ENCODE measurements at regions not wholly inside any gene's neighbourhood (a gene's known extent, or its start where the extent isn't known, plus 50 kb on each side); places are given as distances from the start of the nearest gene placed in this dataset.

DNA sequence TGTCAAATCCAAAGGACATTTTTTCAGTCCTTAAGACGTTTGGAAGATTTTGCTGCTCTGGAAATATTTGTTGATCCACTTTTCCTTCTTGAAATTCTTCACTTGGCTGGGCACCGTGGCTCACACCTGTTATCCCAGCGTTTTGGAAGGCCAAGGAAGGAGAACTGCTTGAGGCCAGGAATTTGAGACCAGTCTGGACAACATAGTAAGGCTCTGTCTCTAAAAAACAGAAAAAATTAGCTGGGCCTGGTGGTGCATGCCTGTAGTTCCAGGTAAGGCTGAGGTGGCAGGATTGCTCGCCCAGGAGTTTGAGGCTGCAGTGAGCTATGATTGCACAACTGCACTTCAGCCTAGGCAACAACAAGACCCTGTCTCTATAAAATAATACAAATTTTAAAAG is 173.9 kb upstream of the MITF start:
- Mint-ChIP-seq H3K9me3 (peaks cover 5% of the 10 kb centered on the region), H3K27ac (no peak overlapping the region), H3K36me3 (no peaks in the 10 kb centered on the region), H3K4me3 (no peak overlapping the region), H3K4me1 (no peaks in the 10 kb centered on the region)
- DNase-seq (ENCODE audit: low spot score in 2 of 2) (no peak), ATAC-seq (no peak)

DNA sequence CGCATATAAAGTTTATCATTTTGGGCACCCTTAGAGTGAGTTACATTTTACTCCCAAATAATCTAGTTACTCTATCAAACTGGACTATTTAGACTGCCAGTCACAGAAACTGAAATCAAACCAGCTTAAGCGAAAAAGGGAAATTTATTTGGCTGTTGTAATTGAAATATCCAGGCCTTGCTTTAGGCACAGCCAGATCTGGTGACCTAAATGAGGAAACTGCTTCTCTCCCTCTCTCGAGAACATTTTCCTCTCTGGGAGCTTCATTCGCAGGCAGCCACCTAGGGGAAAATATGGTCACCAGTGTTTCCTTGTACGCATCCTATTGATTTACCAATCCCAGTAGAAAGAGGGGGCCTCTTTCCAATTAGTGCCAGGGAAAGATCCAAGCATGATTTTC is 175.3 kb upstream of the MITF start:
- H3K4me1 Mint-ChIP-seq = no peaks in the 10 kb centered on the region
- no peak for ATAC-seq

DNA sequence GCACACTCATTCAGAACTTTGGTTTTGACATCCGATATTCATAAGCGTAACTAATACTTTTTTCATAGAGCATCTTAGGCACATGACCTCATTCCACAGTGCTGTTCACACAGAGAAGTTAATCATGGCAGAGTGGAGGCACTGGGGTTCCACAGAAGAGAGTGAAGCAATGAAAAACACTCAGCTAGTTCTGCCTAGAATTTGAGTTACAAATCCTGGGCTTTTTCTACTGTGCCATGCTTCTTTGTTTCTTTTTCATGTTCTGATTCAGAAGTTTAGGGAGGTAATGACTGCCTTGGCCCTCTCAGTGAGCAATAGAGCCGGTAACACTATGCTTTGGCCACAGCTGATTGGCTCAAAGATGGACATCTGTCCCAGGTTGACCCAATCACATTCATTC is 176.1 kb upstream of the MITF start:
- Mint-ChIP-seq H3K9me3 (peaks cover 5% of the 10 kb centered on the region), H3K4me3 (no peak overlapping the region)
- no peak for ATAC-seq

More for the DNA sequence above, 175.3 kb upstream of the MITF start:
- Mint-ChIP-seq H3K27ac (no peak overlapping the region), H3K4me3 (no peak overlapping the region), H3K36me3 (no peaks in the 10 kb centered on the region), H3K9me3 (peaks cover 5% of the 10 kb centered on the region)
- DNase-seq (ENCODE audit: low spot score in 2 of 2) = no peak

DNA sequence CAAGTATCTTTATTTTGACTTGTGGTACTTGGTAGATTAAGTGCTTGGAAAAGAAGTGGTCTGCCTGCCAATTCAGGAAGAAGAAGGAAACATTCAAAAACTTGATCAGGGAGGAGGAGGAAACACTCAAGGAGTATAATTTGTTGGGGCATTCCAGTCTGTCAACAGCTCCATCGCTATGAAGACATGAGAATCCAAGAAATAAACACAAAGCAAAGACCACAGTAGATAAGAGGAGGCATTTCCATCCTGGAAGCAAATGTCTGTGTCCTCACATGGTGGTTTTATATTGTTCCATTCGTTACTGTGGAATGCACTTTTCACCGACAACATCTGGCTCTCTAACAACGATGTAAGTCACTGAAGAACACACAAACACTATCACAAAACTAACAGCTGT is 176.1 kb upstream of the FRMD4B start:
- no peaks in the 10 kb centered on the region for H3K4me1 Mint-ChIP-seq
- H3K4me3 Mint-ChIP-seq = no peak overlapping the region
- no peak for ATAC-seq

More for the DNA sequence above, 176.1 kb upstream of the MITF start:
- no peak for DNase-seq (ENCODE audit: low spot score in 2 of 2)
- Mint-ChIP-seq H3K36me3 (no peaks in the 10 kb centered on the region), H3K27ac (no peak overlapping the region), H3K4me1 (no peaks in the 10 kb centered on the region)

DNA sequence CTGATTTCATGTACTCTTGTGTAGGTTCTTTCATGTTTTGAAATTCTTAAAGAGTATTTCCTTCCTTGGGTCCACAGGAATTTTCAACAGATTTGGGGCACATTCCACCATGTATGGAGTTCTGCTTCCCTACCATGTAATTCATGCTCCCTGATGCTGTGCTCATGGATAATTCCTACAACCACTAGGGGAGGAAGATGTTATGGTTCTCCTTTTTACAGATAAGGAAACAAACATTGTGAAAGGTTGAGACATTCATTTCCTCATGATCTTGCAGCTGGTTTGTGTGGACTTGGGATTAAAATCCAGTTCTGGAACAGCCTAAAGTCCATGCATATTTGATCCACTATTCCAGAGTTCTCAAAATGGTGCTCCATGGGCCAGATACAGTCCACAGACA is 174.9 kb upstream of the FRMD4B start:
- Mint-ChIP-seq H3K9me3 (no peaks in the 10 kb centered on the region), H3K27ac (no peak overlapping the region), H3K4me1 (no peaks in the 10 kb centered on the region), H3K4me3 (no peak overlapping the region), H3K36me3 (no peaks in the 10 kb centered on the region)
- no peak for ATAC-seq
- no peak for DNase-seq (ENCODE audit: low spot score in 2 of 2)

More for the DNA sequence above, 176.1 kb upstream of the FRMD4B start:
- H3K27ac Mint-ChIP-seq = no peak overlapping the region
- no peaks in the 10 kb centered on the region for H3K36me3 Mint-ChIP-seq
- no peak for DNase-seq (ENCODE audit: low spot score in 2 of 2)
- peaks cover 5% of the 10 kb centered on the region for H3K9me3 Mint-ChIP-seq

DNA sequence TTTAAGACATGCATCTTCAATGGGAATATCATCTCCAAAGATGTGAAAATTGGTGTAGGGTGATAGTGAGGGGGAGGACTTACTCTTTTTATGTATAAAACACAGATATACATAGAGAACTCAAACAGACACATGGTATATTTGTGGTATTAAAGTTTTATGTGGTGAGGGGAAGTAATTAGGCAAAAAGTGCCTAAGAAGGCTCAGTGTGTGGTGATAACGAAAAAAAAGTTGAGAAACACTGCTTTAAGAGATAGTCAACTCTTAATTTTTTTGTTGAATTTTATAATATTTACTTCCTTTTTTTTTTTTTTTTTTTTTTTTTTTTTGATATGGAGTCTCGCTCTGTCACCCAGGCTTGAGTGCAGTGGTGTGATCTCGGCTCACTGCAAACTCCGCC is 174.2 kb upstream of the FRMD4B start:
- ATAC-seq (no peak), DNase-seq (ENCODE audit: low spot score in 2 of 2) (no peak)
- Mint-ChIP-seq H3K4me1 (no peaks in the 10 kb centered on the region), H3K9me3 (no peaks in the 10 kb centered on the region), H3K4me3 (no peak overlapping the region), H3K27ac (no peak overlapping the region), H3K36me3 (no peaks in the 10 kb centered on the region)

DNA sequence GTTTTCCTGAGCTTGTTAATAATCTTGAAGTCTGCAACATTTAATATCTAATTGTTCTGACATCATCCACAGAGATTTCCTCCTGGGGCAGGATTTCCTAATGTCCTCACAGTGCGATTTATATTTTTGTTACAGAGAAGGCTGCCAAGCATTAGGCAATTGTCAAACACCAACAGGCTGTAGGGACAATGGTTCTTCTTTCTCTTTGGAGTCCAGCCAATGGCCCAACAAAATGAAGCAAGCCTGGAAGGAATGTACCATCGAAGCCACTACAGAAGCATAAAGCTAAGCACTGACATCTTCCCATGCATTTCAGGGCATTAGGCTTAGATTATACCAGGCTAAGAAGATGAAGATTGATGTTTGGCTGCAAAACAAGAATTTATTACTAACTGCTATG is 173.0 kb upstream of the FRMD4B start:
- no peak overlapping the region for H3K4me3 Mint-ChIP-seq
- no peaks in the 10 kb centered on the region for H3K36me3 Mint-ChIP-seq
- no peak for ATAC-seq
- no peaks in the 10 kb centered on the region for H3K9me3 Mint-ChIP-seq
- DNase-seq (ENCODE audit: low spot score in 2 of 2) = no peak
- H3K27ac Mint-ChIP-seq = no peak overlapping the region
- H3K4me1 Mint-ChIP-seq = no peaks in the 10 kb centered on the region

DNA sequence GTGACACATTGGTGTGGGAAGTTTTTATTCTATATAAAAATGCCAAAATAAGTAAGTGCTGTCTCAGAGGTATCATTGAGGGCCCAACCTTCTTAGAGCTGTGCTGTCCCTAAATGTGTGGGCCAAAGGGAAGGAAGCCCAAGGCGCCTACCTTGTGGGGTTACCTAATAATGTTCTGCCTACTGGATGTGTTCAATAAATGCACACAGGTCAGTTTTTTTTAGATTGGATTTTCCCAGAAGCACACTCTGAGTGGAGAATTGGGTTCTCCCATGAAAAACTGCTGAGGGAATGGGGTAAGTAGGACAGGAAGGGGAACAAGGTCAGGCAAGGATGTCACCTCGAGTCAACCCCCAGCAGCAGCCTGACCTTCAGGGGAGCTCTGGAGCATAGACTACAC is 168.7 kb upstream of the FRMD4B start:
- Mint-ChIP-seq H3K9me3 (no peaks in the 10 kb centered on the region), H3K4me3 (no peak overlapping the region), H3K27ac (no peak overlapping the region), H3K36me3 (no peaks in the 10 kb centered on the region), H3K4me1 (no peaks in the 10 kb centered on the region)
- DNase-seq (ENCODE audit: low spot score in 2 of 2) (no peak), ATAC-seq (no peak)

DNA sequence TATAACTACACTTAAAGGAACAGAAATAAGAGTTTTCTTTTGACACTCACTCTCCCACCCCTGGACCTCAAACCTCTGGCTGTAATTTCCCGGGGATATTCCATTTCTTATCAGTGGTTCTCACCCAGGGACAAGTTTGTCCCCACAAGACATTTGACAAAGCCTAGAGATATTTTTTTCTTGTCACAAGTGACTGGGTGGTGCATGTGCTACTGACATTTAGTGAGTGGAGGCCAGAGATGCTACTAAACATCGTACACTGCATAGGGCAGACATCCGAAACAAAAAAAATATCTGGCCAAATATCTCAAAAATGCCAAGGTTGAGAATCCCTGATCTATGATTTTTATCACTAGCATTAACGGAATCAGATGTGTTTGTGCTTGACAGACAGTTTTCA is 168.0 kb upstream of the FRMD4B start:
- no peak overlapping the region for H3K27ac Mint-ChIP-seq
- H3K4me3 Mint-ChIP-seq = no peak overlapping the region
- DNase-seq (ENCODE audit: low spot score in 2 of 2) (no peak), ATAC-seq (no peak)
- no peaks in the 10 kb centered on the region for H3K9me3 Mint-ChIP-seq
- H3K36me3 Mint-ChIP-seq = no peaks in the 10 kb centered on the region
- H3K4me1 Mint-ChIP-seq = no peaks in the 10 kb centered on the region

DNA sequence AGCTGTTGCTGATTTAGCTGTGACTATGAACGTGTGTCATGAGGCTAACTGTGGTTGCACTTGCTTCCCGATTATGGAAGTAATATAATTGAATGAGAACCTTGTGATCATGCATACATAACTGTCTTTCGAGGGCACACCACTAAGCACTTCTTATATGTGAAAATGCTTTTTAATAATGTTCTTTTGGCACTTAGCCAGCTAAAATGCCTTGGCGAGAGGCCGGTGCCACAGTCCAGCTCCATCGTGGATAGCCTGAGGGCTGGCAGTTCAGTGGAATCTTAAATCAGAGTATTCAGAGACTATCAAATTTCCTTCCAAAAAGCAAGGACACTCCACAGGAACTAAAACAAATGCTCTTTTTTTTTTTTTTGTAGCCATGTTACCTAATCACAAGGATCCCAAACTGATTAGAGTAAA is 161.6 kb upstream of the FRMD4B start:
- Mint-ChIP-seq H3K36me3 (no peaks in the 10 kb centered on the region), H3K27ac (no peak overlapping the region), H3K4me3 (no peak overlapping the region), H3K9me3 (no peaks in the 10 kb centered on the region), H3K4me1 (no peaks in the 10 kb centered on the region)
- DNase-seq (ENCODE audit: low spot score in 2 of 2) = no peak
- no peak for ATAC-seq

DNA sequence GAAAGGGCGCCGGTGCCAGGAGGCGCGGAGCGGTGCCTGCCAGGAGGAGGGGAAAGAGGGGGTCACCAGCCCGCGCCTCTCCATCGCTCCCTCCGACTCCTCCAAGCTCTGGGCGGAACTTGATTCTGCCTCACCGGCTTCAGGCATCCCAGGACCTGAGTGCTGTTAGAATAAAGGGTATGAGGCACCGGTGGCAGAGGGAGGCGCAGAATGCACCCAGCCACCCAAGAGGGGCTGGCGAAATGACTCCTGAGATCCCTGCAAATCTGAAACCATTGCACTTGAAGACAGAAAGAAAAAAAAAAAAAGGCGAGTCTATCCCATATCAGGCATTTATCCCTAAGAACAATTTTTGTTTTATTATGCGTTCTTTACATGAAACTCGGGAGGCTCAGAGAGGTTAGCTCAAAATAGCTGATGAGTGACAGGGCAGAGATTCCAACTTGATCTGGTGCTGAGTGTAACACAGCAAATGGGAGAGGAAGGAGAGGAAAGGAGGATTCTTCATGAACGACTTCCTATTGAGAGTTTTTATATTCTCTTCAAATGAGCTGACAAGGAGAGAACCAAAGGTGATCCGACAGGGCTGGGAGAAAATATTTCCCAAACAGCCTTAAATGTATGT is 157.0 kb upstream of the FRMD4B start:
- H3K4me3 Mint-ChIP-seq = no peak overlapping the region
- no peaks in the 10 kb centered on the region for H3K36me3 Mint-ChIP-seq
- DNase-seq (ENCODE audit: low spot score in 2 of 2) (no peak), ATAC-seq (no peak)
- H3K27ac Mint-ChIP-seq = no peak overlapping the region
- no peaks in the 10 kb centered on the region for H3K4me1 Mint-ChIP-seq
- no peaks in the 10 kb centered on the region for H3K9me3 Mint-ChIP-seq

DNA sequence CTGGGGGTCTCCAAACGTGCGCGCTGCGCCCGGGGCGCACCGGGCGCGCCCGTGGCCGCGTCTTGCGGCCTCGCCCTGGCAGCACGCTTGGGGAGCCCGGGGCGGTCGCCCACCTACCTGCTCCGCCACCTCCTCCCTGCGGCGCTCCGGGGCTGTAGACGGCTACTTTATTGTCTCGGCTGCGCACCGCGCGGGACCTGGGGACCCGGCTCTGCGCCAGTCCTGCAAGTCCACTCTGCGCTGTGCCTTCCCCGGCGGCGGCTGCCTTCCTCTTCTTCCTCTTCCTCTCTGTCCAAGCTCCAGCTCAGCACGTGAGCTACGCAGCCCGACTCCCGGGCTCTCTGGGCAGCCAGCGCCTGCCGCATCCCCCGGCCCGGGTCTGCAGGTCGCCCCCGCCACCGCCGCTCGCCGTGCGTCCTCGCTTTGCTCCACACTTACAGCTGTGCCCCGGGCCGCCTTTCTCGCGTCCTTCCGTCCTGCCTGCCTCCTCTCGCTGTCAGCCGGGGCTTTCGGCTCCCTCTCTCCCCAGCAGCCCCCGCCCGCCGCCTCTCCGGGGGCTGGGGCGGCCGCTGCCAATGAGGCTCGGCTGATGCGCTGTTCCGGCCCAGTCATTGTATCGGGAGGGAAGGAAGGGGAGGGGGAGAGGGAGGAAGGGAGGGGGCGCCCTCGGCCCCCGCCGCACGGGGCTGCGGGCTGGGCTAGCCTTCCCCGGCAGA is 156.4 kb upstream of the FRMD4B start:
- Mint-ChIP-seq H3K36me3 (no peaks in the 10 kb centered on the region), H3K4me1 (no peaks in the 10 kb centered on the region), H3K27ac (no peak overlapping the region), H3K9me3 (no peaks in the 10 kb centered on the region), H3K4me3 (no peak overlapping the region)
- ATAC-seq = no peak
- DNase-seq (ENCODE audit: low spot score in 2 of 2) = no peak

DNA sequence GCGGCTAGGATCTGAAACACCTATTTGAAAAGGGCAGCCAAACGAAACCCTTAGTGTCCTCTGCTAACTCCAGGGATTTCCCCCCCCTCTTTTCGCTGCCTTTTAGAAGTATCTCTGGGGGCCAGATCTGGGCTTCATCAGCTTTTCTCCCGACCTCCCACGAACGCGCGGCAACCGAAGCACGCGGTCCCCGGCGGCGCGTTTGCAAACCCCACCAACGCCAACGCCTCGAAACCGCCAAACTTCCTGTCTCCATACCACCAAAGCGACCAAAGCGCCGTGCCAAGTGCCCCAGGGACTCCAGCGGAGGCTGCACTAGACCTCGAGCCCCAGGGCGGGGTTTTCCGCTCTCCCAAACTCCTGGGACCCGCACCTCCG is 155.8 kb upstream of the FRMD4B start:
- Mint-ChIP-seq H3K4me1 (no peaks in the 10 kb centered on the region), H3K9me3 (no peaks in the 10 kb centered on the region), H3K4me3 (no peak overlapping the region), H3K36me3 (no peaks in the 10 kb centered on the region), H3K27ac (no peak overlapping the region)
- DNase-seq (ENCODE audit: low spot score in 2 of 2) (no peak), ATAC-seq (no peak)

DNA sequence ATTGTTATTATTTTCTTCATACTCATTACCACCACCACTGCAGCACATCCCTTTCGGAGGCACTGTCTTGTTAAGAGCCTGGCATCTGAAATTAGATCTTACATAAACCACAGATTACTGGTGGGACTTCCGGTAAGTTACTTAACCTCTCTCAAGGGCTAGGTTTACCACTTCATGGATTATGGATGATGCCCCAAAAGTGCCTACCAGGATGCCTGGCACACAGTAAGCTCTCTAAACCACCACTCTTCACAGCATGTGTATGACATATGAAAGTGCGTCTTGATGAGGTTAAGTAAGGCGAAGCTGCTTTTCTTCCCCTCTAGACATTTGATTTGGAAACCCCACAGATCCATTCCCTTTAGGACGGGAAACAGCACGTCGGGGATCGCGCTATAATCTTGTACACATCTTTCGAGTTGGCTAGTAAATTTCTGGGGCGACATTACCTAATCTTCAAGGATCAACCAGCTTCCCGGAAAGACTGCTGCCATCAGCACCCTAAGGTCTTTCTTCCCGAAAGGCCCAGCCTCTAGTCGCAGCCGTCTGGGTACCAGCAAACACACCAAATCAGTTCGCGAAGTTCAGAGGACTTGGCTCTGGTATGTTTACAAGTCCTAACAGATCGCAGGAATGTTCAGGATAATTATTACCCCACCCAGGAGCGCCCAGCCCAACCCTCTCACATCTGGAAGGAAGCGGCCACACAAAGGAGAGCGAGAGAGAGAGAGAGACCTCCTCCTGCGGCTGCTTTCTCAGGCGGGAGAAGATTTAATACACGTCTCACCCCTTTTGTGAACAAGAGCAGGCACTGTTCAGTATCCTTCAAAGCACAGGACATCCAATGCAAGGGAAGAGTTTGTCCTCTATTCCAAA is 155.1 kb upstream of the FRMD4B start:
- DNase-seq (ENCODE audit: low spot score in 2 of 2) = no peak
- no peak overlapping the region for H3K4me3 Mint-ChIP-seq
- no peak overlapping the region for H3K27ac Mint-ChIP-seq
- H3K4me1 Mint-ChIP-seq = no peaks in the 10 kb centered on the region
- H3K9me3 Mint-ChIP-seq = no peaks in the 10 kb centered on the region
- no peak for ATAC-seq
- no peaks in the 10 kb centered on the region for H3K36me3 Mint-ChIP-seq

DNA sequence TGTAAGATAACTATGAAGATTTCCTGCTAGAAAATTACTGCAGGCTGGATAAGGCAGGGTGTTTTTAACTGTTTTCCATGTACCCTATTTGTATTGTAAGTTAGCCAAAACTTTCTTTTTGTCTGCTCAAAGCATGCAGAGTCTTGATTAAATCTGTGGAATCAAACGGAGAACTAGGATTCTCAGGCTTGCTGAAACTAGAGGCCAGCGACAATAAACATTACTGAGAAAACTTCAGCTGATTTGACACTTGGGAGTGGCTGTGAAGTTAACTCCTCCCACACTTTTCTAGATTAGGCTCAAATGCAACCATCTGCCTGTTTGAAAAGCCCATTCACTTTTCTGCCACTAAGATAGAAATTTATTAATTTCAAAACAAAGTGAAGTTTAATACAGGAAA is 153.2 kb upstream of the FRMD4B start:
- H3K4me1 Mint-ChIP-seq = no peaks in the 10 kb centered on the region
- ATAC-seq = no peak
- no peak for DNase-seq (ENCODE audit: low spot score in 2 of 2)
- H3K4me3 Mint-ChIP-seq = no peak overlapping the region
- H3K36me3 Mint-ChIP-seq = no peaks in the 10 kb centered on the region
- H3K9me3 Mint-ChIP-seq = no peaks in the 10 kb centered on the region
- H3K27ac Mint-ChIP-seq = no peak overlapping the region

DNA sequence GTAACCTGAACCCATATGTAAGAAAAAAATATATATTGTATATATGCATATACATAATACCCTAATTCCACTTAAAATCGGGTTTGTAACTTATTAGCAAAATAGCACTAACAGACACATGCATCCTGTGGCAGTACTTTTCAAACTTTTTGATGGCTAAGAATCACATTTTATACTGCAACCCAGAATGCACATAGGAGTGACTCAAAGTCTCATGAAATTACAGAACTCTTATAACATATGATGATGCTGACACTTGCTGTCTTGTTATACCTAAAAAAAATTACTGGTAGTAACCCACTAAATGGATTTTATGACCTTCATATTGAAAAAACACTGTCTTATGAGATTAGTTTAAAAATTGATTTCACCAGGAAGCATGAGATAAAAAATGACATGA is 152.4 kb upstream of the FRMD4B start:
- no peak for ATAC-seq
- H3K4me1 Mint-ChIP-seq = no peaks in the 10 kb centered on the region
- H3K27ac Mint-ChIP-seq = no peak overlapping the region
- H3K9me3 Mint-ChIP-seq = no peaks in the 10 kb centered on the region
- H3K36me3 Mint-ChIP-seq = no peaks in the 10 kb centered on the region
- no peak overlapping the region for H3K4me3 Mint-ChIP-seq
- DNase-seq (ENCODE audit: low spot score in 2 of 2) = no peak

Measured in stimulated activated effector memory CD8-positive, alpha-beta T cell treated with anti-CD3 and anti-CD28 coated beads, Interleukin-12 subunit alpha, Interleukin-12 subunit beta, amount 100 ng/mL, for 72 hours (primary cell).